GM19467 (cell line): ENCODE measurements at regions not wholly inside any gene's neighbourhood (a gene's known extent, or its start where the extent isn't known, plus 50 kb on each side); places are given as distances from the start of the nearest gene placed in this dataset.
"Not testable (repeated sequence)": the region's sequence is repeated elsewhere in the genome, so short reads cannot be mapped to it uniquely, and the experiment has no call there.

ENCODE experiments used
- ATAC-seq: cut with Tn5 transposase; IDR thresholded peaks from one replicate; pipeline ENCODE4 v1.9.1; 2021; ENCODE audit warnings: mild to moderate bottlenecking, moderate library complexity; ENCODE audit not compliant: unreplicated experiment

DNA sequence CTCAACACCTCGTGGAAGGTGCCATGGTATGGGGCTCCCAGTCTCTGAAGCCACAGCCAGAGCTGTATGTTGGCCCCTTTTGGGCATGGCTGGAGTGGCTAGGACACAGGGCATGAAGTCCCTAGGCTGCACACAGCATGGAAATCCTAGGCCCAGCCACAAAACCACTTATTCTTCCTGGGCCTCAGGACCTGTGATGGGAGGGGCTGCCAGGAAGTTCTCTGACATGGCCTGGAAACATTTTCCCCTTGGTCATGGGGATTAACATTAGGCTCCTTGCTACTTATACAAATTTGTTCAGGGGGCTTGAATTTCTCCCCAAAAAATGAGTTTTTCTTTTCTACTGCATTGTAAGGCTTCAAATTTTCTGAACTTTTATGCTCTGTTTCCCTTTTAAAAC is 2091.2 kb upstream of the ACO1 start:
- ATAC-seq, result no peak

DNA sequence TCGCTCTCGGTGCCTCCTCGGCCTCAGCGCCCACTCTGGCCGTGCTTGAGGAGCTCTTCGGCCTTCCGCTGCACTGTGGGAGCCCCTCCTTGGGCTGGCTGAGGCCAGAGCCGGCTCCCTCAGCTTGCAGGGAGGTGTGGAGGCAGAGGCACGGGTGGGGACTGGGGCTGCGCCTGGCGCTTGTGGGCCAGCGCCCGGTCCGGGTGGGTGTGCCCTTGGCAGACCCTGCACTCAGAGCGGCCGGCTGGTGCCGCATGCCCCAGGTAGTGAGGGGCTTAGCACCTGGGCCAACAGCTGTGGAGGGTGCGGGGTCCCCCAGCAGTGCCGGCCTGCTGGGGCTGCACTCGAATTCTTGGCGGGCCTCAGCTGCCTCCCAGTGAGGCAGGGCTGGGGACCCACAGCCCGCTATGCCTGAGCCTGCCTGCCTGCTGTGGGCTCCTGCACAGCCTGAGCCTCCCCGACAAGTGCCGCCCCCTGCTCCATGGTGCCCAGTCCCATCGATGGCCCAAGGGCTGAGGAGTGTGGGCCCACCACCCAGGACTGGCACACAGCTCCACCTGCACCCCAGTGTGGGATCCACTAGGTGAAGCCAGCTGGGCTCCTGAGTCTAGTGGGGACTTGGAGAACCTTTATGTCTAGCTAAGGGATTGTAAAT is 2085.2 kb upstream of the ACO1 start:
- ATAC-seq, result no peak

DNA sequence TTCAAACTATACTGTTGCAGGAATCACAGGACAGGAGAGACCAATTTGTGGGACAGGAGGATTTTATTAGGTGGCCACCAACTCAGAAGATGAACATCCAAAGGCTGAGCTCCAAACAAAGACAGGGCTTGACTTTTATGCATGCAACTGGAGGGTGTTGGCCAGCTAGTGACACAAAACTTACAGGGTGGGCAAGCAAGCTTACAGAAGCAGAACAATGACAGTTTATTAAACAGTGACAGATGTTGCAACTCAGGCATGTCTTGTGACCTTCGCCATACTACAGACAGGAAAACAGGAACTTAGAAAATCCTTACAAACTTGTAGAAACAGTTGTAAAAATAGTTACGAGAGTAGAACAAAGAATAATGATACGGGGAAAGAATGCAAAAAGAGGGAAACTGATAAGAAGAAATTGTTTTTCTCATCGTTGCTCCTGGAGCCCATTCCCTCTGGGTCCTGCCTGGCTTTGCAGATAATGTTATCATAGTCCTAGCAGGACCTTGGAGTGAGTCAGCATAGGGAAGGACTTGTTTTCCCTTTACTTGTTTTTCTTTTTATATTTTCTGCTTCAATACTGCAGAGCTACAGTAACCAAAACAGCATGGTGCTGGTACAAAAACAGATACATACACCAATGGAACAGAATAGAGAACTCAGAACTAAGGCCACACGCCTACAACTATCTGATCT is 2083.0 kb upstream of the ACO1 start:
- ATAC-seq, result no peak

DNA sequence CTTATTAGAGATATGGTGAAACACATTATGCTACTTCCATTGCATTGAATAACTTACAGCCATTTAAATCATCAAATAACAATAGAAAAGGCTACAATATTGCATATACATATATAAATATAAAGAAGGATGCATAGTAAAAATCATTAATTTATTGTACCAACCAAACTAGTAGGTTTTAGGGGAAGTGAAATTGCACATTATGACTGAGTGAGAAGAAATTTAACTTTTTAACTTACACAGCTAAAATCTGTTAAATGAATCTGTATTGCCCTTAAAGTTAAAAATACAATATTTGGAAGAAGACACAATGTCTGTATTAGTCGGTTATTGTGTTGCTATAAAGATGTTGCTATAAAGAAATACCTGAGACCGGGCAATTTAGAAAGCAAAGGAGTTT is 2073.7 kb upstream of the ACO1 start:
- no peak for ATAC-seq

DNA sequence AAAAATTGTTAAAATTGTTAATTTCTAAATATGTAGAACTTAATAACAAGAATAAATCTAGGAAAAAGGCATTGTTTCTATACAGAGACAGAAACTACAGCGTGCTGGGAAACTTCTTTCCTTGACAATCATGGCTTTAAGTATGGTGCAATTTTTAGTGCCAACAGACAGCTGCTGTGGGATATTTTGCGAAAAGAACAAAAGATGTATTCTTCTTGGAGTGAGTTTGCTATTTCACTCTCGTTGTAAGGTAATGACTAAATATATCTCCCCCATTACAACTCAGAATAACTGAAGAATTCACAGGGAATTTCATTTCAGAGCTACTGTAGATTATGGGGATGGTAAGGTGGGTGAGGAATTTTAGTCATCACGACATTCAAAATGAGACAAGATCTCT is 2055.0 kb upstream of the ACO1 start:
- ATAC-seq, result no peak

DNA sequence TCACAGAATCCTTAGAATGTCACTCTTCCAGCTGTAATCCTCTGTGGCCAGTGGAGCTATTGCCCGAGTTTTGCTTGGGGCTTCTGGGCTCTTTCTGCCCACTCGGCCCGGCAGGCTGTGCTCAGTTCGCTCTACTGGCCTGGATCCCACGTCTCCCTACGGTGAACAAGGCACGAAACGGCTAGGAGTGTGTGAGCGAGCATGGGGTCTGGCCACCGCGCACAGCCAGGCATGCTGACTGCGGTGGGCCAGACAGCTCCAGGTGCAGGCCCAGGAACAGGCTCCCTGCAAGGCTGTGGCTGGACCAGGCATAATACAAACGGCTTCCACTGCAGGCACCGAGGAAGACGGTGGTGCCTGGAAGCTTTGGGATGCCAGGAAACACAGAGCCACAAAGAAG is 2035.5 kb upstream of the ACO1 start:
- no peak for ATAC-seq

DNA sequence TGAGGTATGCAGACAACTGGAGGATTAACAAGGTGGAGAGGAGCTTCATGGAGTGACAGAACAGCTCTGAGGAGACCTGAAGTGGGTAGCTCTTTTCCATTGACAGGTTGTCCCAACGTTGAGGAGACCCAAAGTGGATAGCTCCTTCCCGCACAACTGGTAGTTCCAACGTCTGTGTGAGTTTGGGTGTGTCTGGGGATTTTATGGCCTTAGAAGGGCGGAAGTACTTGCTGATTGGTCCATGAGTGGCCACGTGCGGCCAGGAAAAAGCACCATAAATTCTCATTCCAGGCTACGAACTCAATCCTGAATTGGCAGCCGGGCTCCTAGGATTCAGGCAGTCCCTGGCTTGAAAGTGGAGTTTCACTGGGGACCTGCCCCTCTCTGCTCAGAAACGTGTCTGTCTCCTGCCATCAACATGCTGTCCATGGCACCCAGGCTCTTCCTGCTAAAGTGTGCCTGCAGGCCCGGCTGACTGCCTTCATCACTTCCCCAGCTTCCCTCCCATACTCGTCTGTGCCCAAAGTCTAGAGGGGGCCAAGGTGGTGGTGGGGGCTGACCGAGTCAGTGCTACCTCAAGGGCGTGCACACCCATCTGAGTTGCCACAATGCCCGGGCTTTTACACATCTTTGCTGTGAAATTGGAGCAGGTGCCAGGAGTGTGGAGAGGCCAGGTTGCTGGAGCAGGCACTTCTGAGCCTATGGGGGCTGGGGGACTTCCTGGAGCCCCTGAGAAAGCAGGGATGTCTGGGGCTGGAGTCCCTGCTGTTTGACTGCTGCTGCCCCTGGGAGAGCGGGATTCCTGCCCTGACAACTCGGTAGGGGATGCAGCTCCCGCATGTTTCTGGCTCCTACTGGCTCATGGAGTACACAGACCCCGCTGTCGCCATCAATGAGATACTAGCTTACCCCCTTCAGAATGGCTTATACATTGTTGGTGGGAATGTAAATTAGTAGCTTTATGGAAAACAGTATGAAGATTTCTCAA is 2034.6 kb upstream of the ACO1 start:
- no peak for ATAC-seq

DNA sequence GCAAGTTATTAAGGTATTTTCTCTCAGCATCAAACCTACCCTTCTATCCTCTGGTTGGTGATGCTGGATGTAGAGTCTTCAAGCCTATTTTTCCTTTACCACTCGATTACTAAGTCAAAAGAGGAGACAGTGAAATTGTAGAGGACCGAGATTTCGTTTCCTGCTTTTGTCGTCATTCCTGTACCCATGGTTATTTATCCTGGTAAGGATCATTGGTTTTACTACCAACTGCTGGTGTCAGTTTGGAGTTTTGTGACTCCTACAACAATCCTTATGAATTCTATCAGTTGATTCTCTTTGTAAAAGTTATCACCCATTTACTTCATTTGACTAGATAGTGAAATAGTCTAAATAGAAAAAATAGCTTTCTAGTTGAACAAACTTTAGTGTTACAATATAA is 2028.2 kb upstream of the ACO1 start:
- no peak for ATAC-seq

DNA sequence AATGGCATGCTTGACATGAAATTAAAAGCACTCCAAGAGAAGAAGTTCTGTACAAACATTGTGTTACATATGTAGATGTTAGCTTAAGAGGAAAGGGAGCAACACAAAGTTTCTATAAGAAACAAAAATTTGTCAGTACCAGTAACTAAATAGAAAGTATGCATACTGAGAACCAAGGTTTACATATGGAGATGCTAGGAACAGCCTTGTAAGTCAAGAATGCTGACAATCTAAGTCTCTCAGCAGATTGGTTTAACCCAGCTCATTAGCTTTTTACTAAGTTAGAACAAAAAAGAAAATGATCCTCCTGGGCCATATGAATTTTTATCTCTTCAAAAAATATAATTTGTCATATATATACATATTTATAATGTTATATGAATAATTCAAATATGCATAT is 2022.1 kb upstream of the ACO1 start:
- ATAC-seq, result no peak

DNA sequence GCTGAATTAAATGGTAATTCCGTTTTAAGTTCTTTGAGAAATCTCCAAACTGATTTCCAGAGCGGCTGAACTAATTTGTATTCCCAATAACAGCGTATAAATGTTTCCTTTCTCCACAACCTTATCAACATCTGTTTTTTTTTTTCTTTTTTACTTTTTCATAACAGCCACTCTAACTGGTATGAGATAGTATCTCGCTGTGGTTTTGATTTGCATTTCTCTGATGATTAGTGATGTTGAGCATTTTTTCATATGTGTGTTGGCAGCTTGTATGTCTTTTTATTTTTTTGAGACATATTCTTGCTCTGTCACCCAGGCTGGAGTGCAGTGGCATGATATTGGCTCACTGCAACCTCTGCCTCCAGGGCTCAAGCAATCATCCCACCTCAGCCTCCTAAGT is 2018.3 kb upstream of the ACO1 start:
- ATAC-seq, result not testable (repeated sequence)

DNA sequence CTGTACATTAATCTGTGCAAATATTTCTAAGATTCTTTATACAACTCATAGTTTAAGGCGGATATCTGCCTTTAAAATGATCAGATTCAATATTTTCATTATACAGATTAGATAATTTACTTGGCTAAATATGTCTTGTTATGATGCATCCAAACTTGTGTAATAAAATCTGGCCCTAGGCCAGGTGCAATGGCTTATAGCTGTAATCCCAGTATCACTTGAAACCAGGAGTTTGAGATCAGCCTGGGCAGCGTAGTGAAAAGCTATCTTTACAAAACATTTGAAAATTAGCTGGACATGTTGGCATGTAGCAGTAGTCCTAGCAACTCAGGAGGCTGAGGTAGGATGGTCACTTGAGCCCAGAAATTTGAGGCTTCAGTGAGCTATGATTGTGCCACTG is 2002.2 kb upstream of the ACO1 start:
- no peak for ATAC-seq

DNA sequence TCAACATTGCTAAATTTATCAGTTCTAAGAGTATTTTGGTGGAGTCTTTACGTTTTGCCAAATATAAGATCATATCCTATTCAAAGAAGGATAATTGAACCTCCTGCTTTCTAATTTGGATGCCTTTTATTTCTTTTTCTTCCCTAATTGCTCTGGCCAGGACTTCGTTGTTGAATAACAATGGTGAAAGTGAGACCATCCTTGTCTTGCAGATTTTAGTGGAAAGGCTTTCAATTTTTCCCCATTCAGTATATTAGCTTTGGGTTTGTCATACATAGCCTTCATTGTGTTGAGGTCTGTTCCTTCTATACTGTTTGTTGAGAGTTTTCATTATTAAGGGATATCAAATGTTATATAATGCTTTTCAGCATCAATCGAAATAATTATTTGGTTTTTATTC is 1974.2 kb upstream of the ACO1 start:
- no peak for ATAC-seq

DNA sequence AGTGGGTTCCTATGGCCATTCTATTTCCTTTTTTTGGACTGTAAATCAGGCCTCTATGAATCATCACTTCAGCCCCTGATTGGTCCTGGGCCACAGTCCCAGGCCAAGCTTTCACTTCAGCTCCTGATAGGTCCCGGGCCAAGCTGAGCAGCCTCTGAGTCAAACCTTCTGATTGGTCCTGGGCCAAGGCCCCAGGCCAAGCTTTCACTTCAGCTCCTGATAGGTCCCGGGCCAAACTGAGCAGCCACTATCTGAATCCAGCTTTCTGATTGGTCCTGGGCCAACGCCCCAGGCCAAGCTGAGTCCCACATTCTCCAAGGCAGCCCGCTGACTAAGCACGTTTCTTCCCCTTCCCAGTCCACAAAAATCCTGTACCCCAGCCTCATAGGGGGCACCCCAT is 1972.9 kb upstream of the ACO1 start:
- no peak for ATAC-seq

DNA sequence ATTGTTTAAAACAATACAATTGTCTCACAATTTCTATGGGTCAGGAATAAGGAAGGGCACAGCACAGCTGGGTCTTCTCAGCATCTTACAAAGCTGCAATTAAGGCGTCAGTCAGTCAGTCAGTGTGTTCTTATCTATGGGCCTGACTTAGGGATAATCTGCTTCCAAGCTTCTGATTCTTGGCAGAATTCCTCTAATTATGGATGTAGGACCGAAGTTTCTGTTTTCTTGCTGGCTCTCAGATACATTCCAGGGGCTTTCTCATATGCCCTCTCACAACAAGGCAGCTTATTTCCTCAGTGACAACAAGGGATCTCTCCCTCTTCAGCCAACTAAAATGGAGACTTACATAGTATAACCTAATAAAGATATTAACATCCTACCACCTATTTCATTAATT is 1925.3 kb upstream of the ACO1 start:
- no peak for ATAC-seq

DNA sequence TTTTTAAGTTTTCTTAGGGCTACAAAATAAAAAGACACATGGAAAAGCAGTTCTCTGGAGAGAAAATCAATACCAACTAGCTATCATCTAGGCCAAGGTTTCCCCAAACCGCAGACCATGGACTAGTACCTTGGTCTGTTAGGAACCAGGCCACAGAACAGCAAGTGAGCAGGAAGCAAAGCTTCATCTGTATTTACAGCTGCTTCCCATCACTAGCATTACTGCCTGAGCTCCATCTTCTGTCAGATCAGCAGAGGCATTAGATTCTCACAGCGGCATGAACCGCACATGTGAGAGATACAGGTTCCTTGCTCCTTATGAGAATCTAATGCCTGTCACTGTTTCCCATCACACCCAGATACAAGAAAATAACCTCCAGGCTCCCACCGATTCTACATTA is 1907.6 kb upstream of the ACO1 start:
- no peak for ATAC-seq

DNA sequence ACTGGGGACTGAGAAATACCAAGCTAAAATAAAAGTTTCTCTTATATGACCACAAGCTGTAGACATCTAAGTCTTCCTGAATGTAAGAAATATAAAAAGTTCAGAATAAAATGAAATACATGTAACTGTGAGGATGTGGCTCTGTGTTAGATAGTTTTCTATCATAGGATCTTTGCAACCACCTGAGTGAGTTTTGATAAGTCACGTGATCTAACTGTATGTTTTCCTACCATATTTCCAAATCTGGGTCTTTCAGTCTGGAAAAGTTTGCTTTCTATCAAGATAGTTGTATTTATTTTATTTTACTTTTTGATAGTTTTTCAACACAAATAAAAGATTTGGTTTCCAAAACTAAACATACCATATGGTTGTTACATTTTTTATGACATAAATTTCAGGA is 1905.8 kb upstream of the ACO1 start:
- ATAC-seq, result no peak

DNA sequence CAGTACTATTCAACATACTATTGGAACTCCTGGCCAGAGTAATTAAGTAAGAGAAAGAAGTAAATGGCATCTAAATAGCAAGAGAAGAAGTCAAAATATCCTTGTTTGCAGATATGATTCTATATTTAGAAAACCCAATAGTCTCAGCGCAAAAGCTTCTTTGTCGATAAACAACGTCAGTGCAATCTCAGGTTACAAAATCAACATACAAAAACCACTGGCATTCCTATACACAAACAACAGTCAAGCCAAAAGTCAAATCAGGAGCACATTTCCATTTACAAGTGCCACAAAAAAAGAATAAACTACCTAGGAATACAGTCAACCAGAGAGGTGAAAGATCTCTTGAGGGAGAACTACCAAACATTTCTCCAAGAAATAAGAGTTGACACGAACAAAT is 1901.9 kb upstream of the ACO1 start:
- ATAC-seq, result no peak

DNA sequence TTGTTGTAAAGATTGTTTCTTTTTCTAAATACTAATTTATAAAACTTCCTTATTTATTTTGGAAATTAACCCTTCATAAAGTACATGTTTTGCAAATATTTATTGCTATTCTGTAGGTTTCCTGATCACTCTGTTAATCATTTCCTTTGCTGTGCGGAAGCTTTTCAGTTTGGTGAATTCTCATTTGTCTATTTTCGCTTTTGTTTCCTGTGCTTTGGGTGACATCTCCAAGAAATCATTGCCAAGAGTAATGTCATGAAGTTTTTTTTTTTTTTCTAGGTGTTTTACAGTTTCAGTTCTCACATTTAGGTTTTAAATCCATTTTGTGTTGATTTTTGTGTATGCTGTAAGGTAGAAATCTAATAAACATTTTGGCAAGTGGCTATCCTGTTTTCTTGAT is 1899.8 kb upstream of the ACO1 start:
- ATAC-seq, result no peak

DNA sequence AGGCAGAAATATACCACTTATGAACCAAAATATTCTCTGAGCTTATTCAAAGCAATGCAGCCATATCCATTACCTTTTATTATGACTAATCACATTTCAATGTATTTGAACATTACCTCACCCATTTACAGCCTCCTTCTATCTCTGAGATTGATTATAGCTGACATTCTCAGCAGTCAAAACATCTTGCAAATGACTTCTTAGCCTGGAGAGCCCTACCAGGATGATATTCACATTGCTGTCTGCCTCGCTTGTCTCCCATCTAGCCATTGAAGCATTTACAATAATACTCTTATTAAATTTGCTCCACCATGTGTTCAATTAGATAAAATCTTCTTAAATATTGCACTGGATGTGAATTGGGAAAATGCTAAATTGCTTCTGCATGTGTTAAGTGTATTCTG is 1879.9 kb upstream of the ACO1 start:
- no peak for ATAC-seq

DNA sequence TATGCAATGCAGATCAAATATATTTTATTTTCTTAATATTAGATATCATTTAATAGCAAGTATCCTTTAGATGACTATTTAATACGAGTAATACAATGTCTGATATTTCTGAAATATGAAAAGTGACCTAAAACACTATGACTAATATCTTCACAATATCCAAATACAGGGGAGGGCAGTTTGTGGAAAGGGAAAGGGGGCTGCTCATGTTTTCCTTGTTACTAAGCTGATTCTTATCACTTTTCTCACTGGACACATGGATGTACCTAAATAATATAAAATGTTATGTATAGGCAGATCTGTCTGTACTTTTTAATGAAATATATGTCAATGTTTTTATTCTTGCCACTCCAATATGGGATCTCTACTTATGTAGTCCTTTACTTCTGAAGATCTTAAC is 1879.1 kb upstream of the ACO1 start:
- no peak for ATAC-seq

DNA sequence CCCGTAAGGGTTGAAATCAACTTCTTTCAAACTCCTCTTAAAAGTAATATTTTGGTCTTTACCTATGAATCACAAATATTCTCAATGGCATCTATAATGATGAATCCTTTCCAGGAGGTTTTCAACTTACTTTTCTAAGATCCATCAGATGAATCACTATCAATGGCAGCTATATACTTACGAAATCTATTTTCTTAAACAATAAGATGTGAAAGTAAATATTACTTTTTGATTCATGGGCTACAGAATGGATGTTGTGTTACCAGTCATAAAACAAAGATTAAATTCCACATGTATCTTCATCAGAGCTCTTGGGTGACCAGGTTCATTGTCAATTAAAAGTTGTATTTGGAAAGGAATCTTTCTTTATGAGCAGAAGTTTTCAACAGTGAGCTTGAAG is 1877.7 kb upstream of the ACO1 start:
- ATAC-seq, result no peak

DNA sequence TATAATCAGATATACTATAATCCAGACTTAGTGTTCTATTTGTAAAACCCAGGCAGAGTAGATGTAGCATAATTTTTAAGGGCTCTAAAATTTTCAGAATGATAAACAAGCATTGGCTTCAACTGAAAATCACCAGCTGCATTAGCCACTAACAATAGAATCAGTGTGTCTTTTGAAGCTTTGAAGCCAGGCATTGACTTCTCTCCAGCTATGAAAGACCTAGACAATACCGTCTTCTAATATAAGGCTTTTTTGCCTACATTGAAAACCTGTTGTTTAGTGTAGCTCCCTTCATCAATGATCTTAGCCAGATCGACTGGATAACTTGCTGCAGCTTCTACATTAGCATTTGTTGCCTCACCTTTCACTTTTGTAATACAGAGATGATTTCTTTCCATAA is 1877.3 kb upstream of the ACO1 start:
- no peak for ATAC-seq
